ENCODE measurements at regions not wholly inside any gene's neighbourhood (a gene's known extent, or its start where the extent isn't known, plus 50 kb on each side); places are given as distances from the start of the nearest gene placed in this dataset.
"Not testable (repeated sequence)": the region's sequence is repeated elsewhere in the genome, so short reads cannot be mapped to it uniquely, and the experiment has no call there.

DNA sequence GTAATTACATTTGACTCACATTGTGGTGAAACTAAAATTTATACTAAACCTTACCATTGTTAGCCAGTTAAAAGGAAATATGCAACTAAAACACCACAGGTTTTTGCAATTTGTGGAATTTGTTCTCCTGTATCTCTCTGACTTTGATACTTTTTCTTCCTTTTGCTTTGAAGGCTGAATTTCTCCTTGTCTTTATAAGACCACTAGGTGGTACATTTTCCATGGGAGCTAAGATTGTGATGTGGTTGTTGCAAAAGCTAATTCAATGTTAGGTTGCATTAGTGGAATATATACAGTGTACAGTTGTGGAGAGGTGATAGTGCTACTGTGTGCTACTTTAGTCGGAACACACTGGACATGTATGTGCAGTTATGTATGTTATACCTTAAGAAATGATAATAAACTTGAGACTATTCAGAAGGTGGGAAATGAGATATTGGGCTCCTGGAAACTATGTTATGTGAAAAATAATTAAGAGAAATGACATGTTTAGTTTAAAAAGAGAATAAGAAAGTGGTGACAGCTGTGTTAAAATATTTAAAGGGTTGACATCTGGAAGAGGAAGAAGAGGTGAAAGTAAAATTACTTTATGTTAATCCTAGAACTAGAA lies 70.3 kb downstream of the ARL9 start:
- CTCF ChIA-PET = interaction anchor here (0.7 kb wide), 1 partner anchor 224 kb away, joined by 4 read pairs; no protein-coding TSS in a partner anchor
- POLR2A ChIA-PET (ENCODE audit: unreplicated experiment) = interaction anchor here (0.7 kb wide), 1 partner anchor 676 kb away, joined by 4 read pairs; no protein-coding TSS in a partner anchor

GRCh38 chr4:56592417-56592816 lies 86.8 kb downstream of the ARL9 start:
- CTCF ChIA-PET; H3K27me3 ChIP-seq (ENCODE audit: insufficient read depth, low read depth); POLR2A ChIA-PET (ENCODE audit: unreplicated experiment); H4K20me1 ChIP-seq (ENCODE audit: insufficient read depth); H3K79me2 ChIP-seq (ENCODE audit: low read depth); H3K4me1 ChIP-seq (replicated peaks; ENCODE audit: insufficient read depth); BruUV-seq (replicated peaks); H3K4me3 ChIP-seq; DNase-seq; H2AFZ ChIP-seq; H3K4me2 ChIP-seq; H3K9me3 ChIP-seq (ENCODE audit: insufficient read depth, low read depth); H3K9me2 ChIP-seq (ENCODE audit: insufficient read depth); H3K27ac ChIP-seq; H3F3A ChIP-seq (ENCODE audit: insufficient read depth, low read depth); intact Hi-C loops (cut with micrococcal nuclease; ENCODE audit: unreplicated experiment); H3K36me3 ChIP-seq (ENCODE audit: low read depth): not testable (repeated sequence)

More for the DNA sequence above, 70.3 kb downstream of the ARL9 start:
- H3K27me3 ChIP-seq (ENCODE audit: insufficient read depth, low read depth) = no peaks in the 10 kb centered on the region
- no peak for DNase-seq
- no peaks in the 10 kb centered on the region for H3K9me2 ChIP-seq (ENCODE audit: insufficient read depth)
- H3K4me3 ChIP-seq = no peak overlapping the region
- no peak overlapping the region for H2AFZ ChIP-seq
- no peaks in the 10 kb centered on the region for H3F3A ChIP-seq (ENCODE audit: insufficient read depth, low read depth)
- TF ChIP-seq, protein P1, sequence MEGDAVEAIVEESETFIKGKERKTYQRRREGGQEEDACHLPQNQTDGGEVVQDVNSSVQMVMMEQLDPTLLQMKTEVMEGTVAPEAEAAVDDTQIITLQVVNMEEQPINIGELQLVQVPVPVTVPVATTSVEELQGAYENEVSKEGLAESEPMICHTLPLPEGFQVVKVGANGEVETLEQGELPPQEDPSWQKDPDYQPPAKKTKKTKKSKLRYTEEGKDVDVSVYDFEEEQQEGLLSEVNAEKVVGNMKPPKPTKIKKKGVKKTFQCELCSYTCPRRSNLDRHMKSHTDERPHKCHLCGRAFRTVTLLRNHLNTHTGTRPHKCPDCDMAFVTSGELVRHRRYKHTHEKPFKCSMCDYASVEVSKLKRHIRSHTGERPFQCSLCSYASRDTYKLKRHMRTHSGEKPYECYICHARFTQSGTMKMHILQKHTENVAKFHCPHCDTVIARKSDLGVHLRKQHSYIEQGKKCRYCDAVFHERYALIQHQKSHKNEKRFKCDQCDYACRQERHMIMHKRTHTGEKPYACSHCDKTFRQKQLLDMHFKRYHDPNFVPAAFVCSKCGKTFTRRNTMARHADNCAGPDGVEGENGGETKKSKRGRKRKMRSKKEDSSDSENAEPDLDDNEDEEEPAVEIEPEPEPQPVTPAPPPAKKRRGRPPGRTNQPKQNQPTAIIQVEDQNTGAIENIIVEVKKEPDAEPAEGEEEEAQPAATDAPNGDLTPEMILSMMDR (conservative IDR thresholded peaks at IDR 0.05) = peak; percentile 57
- no peak for TF ChIP-seq EZH2 (IDR thresholded peaks at IDR 0.05; ENCODE audit: low read depth)
- no TSS peak for BruUV-seq (replicated peaks)
- H3K9me3 ChIP-seq (ENCODE audit: insufficient read depth, low read depth) = no peaks in the 10 kb centered on the region
- intact Hi-C loops (cut with micrococcal nuclease; ENCODE audit: unreplicated experiment) = loop anchor here (1.0 to 5.0 kb wide), 2 partner anchors 91 to 224 kb away; no protein-coding TSS in a partner anchor
- H3K4me2 ChIP-seq = no peak overlapping the region
- H3K36me3 ChIP-seq (ENCODE audit: low read depth) = no peaks in the 10 kb centered on the region
- no peaks in the 10 kb centered on the region for H3K79me2 ChIP-seq (ENCODE audit: low read depth)
- H3K4me1 ChIP-seq (replicated peaks; ENCODE audit: insufficient read depth) = no peaks in the 10 kb centered on the region
- H3K27ac ChIP-seq = no peak overlapping the region
- no peaks in the 10 kb centered on the region for H4K20me1 ChIP-seq (ENCODE audit: insufficient read depth)
